HEK293 (cell line): ENCODE measurements at regions not wholly inside any gene's neighbourhood (a gene's known extent, or its start where the extent isn't known, plus 50 kb on each side); places are given as distances from the start of the nearest gene placed in this dataset.

Source experiments
- CTCF ChIA-PET: fragments of 350-600 bp; formaldehyde crosslinking; extraction: SDS; loops from one replicate; lab custom pipeline; 2021; ENCODE audit warnings: antibody characterized with exemption; lab: Yijun Ruan, JAX
- POLR2A ChIA-PET: fragments of 300-600 bp; formaldehyde crosslinking; extraction: SDS; loops from one replicate; lab custom pipeline; 2020; ENCODE audit warnings: antibody characterized with exemption, inconsistent platforms; lab: Yijun Ruan, JAX
- H3K27ac ChIP-seq: fragments of 200-500 bp; sonication (Bioruptor generic); 2 replicates; pipeline ENCODE4 v1.5.1; 2014; ENCODE audit warnings: low read depth, low read length, control low read depth, inconsistent platforms; ENCODE audit errors: extremely low read depth
- H3K36me3 ChIP-seq, 2 experiments: fragments of 200-500 bp in 1 of 2; sonication (Bioruptor generic) in 1 of 2; 1 replicate in 1 of 2; 2 replicates in 1 of 2; pipeline ENCODE4 v1.5.1; 2014 to 2017; ENCODE audit warnings: inconsistent platforms in 2 of 2, low read length in 2 of 2; ENCODE audit not compliant: control insufficient read depth in 2 of 2, insufficient read depth in 1 of 2
- H3K4me1 ChIP-seq: fragments of 200-500 bp; sonication (Bioruptor generic); 2 replicates; pipeline ENCODE4 v1.5.1; 2014; ENCODE audit warnings: mild to moderate bottlenecking, low read length, inconsistent platforms; ENCODE audit not compliant: control insufficient read depth, insufficient read depth
- H3K4me3 ChIP-seq: 2 replicates; pipeline ENCODE4 v1.5.1; 2011; ENCODE audit warnings: low read depth, mild to moderate bottlenecking, control low read depth, low read length, moderate library complexity
- H3K9me3 ChIP-seq: fragments of 200-500 bp; sonication (Bioruptor generic); 2 replicates; pipeline ENCODE4 v1.5.1; 2014; ENCODE audit warnings: low read depth, low read length, inconsistent platforms; ENCODE audit not compliant: control insufficient read depth, insufficient read depth
- TCF7L2 ChIP-seq: IDR thresholded peaks from 2 replicates; pipeline ENCODE4 v1.6.1; 2011; ENCODE audit warnings: low read depth, mild to moderate bottlenecking, inconsistent platforms, low read length, moderate library complexity, borderline replicate concordance
- YY1 ChIP-seq: fragments of 450-650 bp; formaldehyde crosslinking; IDR thresholded peaks from 2 replicates; pipeline ENCODE4 v1.5.1; 2018; ENCODE audit warnings: missing biosample characterization, missing genetic modification characterization
- ZBTB17 ChIP-seq: fragments of 450-650 bp; formaldehyde crosslinking; IDR thresholded peaks from 2 replicates; pipeline ENCODE4 v1.5.1; 2016; ENCODE audit warnings: missing biosample characterization, missing genetic modification characterization
- ZNF121 ChIP-seq: fragments of 450-650 bp; formaldehyde crosslinking; IDR thresholded peaks from 2 replicates; pipeline ENCODE4 v1.5.1; 2016; ENCODE audit warnings: missing biosample characterization, missing genetic modification characterization
- ZNF174 ChIP-seq: fragments of 450-650 bp; formaldehyde crosslinking; IDR thresholded peaks from 2 replicates; pipeline ENCODE4 v1.5.0; 2017; ENCODE audit warnings: missing biosample characterization, mild to moderate bottlenecking, missing genetic modification characterization
- ZNF24 ChIP-seq: fragments of 450-650 bp; formaldehyde crosslinking; IDR thresholded peaks from 2 replicates; pipeline ENCODE4 v1.5.1; 2016; ENCODE audit warnings: missing biosample characterization, missing genetic modification characterization
- ZNF354C ChIP-seq: fragments of 450-650 bp; formaldehyde crosslinking; IDR thresholded peaks from 2 replicates; pipeline ENCODE4 v1.5.1; 2016; ENCODE audit warnings: missing biosample characterization, missing genetic modification characterization, low read depth, borderline replicate concordance
- ZNF544 ChIP-seq: fragments of 450-650 bp; formaldehyde crosslinking; IDR thresholded peaks from 2 replicates; pipeline ENCODE4 v1.5.0; 2017; ENCODE audit warnings: missing biosample characterization, missing genetic modification characterization
- ZNF621 ChIP-seq: fragments of 450-650 bp; formaldehyde crosslinking; IDR thresholded peaks from 2 replicates; pipeline ENCODE4 v1.5.1; 2017; ENCODE audit warnings: missing biosample characterization, missing genetic modification characterization
- ZNF768 ChIP-seq: fragments of 450-650 bp; formaldehyde crosslinking; IDR thresholded peaks from 2 replicates; pipeline ENCODE4 v1.5.1; 2018; ENCODE audit warnings: missing biosample characterization, mild to moderate bottlenecking, missing genetic modification characterization
- ZNF785 ChIP-seq: fragments of 450-650 bp; formaldehyde crosslinking; IDR thresholded peaks from 2 replicates; pipeline ENCODE4 v1.5.1; 2016; ENCODE audit warnings: missing biosample characterization, missing genetic modification characterization
- TF ChIP-seq, protein P1 (sequence below): sonication (generic); formaldehyde crosslinking; IDR thresholded peaks from 2 replicates; pipeline ENCODE4 v1.8.1; 2022; ENCODE audit warnings: mild to moderate bottlenecking, moderate library complexity, missing genetic modification reagents
- TF ChIP-seq, protein P2 (sequence below): fragments of 450-650 bp; formaldehyde crosslinking; IDR thresholded peaks from 2 replicates; pipeline ENCODE4 v1.5.1; 2016; ENCODE audit warnings: missing biosample characterization, missing genetic modification characterization
- TF ChIP-seq, protein P3 (sequence below): fragments of 450-650 bp; formaldehyde crosslinking; IDR thresholded peaks from 2 replicates; pipeline ENCODE4 v1.5.1; 2017; ENCODE audit warnings: missing biosample characterization, missing genetic modification characterization
- TF ChIP-seq, protein P4 (sequence below): fragments of 450-650 bp; formaldehyde crosslinking; IDR thresholded peaks from 2 replicates; pipeline ENCODE4 v1.5.1; 2017; ENCODE audit warnings: missing biosample characterization, missing genetic modification characterization
- TF ChIP-seq, protein P5 (sequence below): fragments of 450-650 bp; formaldehyde crosslinking; IDR thresholded peaks from 2 replicates; pipeline ENCODE4 v1.5.1; 2016; ENCODE audit warnings: missing biosample characterization, missing genetic modification characterization

DNA sequence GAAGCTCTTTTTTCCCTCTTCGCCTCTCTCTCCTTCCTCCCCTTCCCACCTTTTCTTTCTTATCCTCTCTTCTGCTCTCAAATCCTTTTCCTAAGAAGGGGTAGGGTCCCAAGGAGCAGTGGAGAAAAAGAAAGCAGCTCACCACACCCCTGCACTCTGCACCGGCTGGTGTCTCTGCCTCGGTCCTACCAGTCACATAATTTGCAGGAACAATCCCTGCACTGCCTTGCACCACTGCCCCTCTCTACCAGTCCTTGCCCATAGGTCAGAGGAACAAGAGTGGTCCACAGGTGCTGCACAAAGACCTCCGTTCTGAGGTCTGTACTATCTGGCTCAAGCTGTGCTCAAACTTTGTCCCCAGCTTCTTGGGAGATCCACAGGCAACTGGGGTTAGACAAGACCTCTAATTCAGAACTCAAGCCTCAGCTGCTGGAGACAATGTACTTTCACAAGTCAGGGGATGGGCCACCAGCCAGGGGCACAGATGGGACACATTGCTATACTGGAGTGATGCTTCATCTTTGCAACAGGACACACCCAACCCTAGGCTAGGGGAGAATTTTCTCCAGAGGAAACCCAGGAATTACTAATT is 125.4 kb upstream of the ZNF507 start:
- Histone ChIP-seq H3K27ac (no peak overlapping the region), H3K36me3 (peaks cover 0 to 3% of the 10 kb centered on the region in 2 experiments; a peak in 1 of 3 replicates), H3K4me3 (no peak overlapping the region), H3K4me1 (peaks cover 10% of the 10 kb centered on the region), H3K9me3 (peaks cover 6% of the 10 kb centered on the region)
- TF ChIP-seq, protein P1, sequence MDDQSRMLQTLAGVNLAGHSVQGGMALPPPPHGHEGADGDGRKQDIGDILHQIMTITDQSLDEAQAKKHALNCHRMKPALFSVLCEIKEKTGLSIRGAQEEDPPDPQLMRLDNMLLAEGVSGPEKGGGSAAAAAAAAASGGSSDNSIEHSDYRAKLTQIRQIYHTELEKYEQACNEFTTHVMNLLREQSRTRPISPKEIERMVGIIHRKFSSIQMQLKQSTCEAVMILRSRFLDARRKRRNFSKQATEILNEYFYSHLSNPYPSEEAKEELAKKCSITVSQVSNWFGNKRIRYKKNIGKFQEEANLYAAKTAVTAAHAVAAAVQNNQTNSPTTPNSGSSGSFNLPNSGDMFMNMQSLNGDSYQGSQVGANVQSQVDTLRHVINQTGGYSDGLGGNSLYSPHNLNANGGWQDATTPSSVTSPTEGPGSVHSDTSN (CRISPR knock-in tag): no peak
- no peak for TF ChIP-seq ZNF768 (tag by site-specific recombination)
- TF ChIP-seq ZNF354C: no peak
- no peak for TF ChIP-seq ZNF621
- TF ChIP-seq TCF7L2: no peak
- TF ChIP-seq ZNF174: no peak
- TF ChIP-seq ZNF121 (tag by site-specific recombination): no peak
- TF ChIP-seq ZNF544 (tag by site-specific recombination): no peak
- CTCF ChIA-PET: interaction anchor here (0.6 to 1.1 kb wide), 3 partner anchors 178 to 1535 kb away, joined by 3 to 5 read pairs (median 4); no protein-coding TSS in a partner anchor
- POLR2A ChIA-PET: no interaction called here

DNA sequence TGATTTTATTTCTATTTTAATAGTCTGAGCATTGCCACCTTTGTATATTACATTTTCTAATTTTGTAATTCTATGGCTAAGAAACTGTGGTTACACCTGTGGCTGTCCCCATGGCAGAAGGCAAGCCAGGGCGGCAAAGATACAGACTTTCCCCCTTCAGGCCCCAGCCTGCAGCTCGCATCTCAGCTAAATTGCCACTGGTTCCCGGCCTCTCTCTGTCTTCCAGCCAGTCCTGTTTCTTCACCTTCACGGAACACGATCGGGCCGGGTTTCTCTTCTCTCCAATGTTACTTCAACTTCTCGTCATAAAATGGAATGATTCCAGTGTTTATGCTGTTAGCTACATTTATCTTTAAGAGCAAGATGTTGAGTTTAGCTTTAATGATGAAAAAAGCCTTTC is 124.5 kb upstream of the ZNF507 start:
- no peak for TF ChIP-seq ZNF24 (tag by site-specific recombination)
- no peak for TF ChIP-seq YY1 (tag by site-specific recombination)
- TF ChIP-seq, protein P2, sequence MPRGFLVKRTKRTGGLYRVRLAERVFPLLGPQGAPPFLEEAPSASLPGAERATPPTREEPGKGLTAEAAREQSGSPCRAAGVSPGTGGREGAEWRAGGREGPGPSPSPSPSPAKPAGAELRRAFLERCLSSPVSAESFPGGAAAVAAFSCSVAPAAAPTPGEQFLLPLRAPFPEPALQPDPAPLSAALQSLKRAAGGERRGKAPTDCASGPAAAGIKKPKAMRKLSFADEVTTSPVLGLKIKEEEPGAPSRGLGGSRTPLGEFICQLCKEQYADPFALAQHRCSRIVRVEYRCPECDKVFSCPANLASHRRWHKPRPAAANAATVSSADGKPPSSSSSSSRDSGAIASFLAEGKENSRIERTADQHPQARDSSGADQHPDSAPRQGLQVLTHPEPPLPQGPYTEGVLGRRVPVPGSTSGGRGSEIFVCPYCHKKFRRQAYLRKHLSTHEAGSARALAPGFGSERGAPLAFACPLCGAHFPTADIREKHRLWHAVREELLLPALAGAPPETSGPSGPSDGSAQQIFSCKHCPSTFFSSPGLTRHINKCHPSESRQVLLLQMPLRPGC: no peak
- no peak for TF ChIP-seq ZNF785 (tag by site-specific recombination)
- TF ChIP-seq, protein P3, sequence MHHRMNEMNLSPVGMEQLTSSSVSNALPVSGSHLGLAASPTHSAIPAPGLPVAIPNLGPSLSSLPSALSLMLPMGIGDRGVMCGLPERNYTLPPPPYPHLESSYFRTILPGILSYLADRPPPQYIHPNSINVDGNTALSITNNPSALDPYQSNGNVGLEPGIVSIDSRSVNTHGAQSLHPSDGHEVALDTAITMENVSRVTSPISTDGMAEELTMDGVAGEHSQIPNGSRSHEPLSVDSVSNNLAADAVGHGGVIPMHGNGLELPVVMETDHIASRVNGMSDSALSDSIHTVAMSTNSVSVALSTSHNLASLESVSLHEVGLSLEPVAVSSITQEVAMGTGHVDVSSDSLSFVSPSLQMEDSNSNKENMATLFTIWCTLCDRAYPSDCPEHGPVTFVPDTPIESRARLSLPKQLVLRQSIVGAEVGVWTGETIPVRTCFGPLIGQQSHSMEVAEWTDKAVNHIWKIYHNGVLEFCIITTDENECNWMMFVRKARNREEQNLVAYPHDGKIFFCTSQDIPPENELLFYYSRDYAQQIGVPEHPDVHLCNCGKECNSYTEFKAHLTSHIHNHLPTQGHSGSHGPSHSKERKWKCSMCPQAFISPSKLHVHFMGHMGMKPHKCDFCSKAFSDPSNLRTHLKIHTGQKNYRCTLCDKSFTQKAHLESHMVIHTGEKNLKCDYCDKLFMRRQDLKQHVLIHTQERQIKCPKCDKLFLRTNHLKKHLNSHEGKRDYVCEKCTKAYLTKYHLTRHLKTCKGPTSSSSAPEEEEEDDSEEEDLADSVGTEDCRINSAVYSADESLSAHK: no peak
- TF ChIP-seq, protein P4, sequence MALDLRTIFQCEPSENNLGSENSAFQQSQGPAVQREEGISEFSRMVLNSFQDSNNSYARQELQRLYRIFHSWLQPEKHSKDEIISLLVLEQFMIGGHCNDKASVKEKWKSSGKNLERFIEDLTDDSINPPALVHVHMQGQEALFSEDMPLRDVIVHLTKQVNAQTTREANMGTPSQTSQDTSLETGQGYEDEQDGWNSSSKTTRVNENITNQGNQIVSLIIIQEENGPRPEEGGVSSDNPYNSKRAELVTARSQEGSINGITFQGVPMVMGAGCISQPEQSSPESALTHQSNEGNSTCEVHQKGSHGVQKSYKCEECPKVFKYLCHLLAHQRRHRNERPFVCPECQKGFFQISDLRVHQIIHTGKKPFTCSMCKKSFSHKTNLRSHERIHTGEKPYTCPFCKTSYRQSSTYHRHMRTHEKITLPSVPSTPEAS (tag by site-specific recombination): no peak
- no peak for TF ChIP-seq ZBTB17 (tag by site-specific recombination)
- TF ChIP-seq, protein P5, sequence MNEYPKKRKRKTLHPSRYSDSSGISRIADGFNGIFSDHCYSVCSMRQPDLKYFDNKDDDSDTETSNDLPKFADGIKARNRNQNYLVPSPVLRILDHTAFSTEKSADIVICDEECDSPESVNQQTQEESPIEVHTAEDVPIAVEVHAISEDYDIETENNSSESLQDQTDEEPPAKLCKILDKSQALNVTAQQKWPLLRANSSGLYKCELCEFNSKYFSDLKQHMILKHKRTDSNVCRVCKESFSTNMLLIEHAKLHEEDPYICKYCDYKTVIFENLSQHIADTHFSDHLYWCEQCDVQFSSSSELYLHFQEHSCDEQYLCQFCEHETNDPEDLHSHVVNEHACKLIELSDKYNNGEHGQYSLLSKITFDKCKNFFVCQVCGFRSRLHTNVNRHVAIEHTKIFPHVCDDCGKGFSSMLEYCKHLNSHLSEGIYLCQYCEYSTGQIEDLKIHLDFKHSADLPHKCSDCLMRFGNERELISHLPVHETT (tag by site-specific recombination): no peak
- ChIA-PET CTCF (interaction anchor here (0.7 to 1.5 kb wide), 2 partner anchors 143 to 1551 kb away, joined by 3 to 6 read pairs; no protein-coding TSS in a partner anchor), POLR2A (no interaction called here)
- Histone ChIP-seq H3K27ac (no peak overlapping the region), H3K4me1 (peaks cover 10% of the 10 kb centered on the region), H3K36me3 (peaks cover 0 to 3% of the 10 kb centered on the region in 2 experiments; a peak in 1 of 3 replicates), H3K9me3 (no peaks in the 10 kb centered on the region), H3K4me3 (no peak overlapping the region)
